ENCODE measurements at regions not wholly inside any gene's neighbourhood (a gene's known extent, or its start where the extent isn't known, plus 50 kb on each side); places are given as distances from the start of the nearest gene placed in this dataset.

GRCh38 chr5:6162175-6162574, 216.2 kb downstream of the MED10 start:
- H3K4me1 ChIP-seq (replicated peaks in 1 of 4; ENCODE audit: control insufficient read depth in 3 of 4, insufficient read depth in 4 of 4, low read length in 3 of 4), result peaks cover 0 to 3% (median 2%) of the 10 kb centered on the region in 4 experiments; a peak in 1 of 7 replicates
- CTCF ChIA-PET (ENCODE audit: partially characterized antibody), result no interaction called here
- H3K27me3 ChIP-seq (replicated peaks in 1 of 4; ENCODE audit: control insufficient read depth in 3 of 4, extremely low read depth in 1 of 4, insufficient read depth in 3 of 4, low read length in 3 of 4), result no peaks in the 10 kb centered on the region
- H4K5ac ChIP-seq (ENCODE audit: insufficient read length, low read depth, low read length), result no peak overlapping the region
- no peak for FAIRE-seq
- no peak overlapping the region for H3K4me2 ChIP-seq (ENCODE audit: insufficient read depth in 1 of 2, low read depth in 2 of 2, low read length in 2 of 2)
- no peak overlapping the region for H3K56ac ChIP-seq (replicated peaks; ENCODE audit: insufficient read length, low read depth, low read length)
- no peak overlapping the region for H2BK20ac ChIP-seq (ENCODE audit: low read length)
- no peak overlapping the region for H3K18ac ChIP-seq (ENCODE audit: extremely low read depth, low read length)
- H3K79me2 ChIP-seq (ENCODE audit: control insufficient read depth in 1 of 2, insufficient read depth in 2 of 2, low read length in 2 of 2), result no peaks in the 10 kb centered on the region
- POLR2A ChIA-PET (ENCODE audit: partially characterized antibody), result no interaction called here
- H4K91ac ChIP-seq (replicated peaks; ENCODE audit: insufficient read length, low read length), result no peak overlapping the region
- H3K14ac ChIP-seq (ENCODE audit: insufficient read length), result no peak overlapping the region
- H3K9ac ChIP-seq (replicated peaks in 1 of 4; ENCODE audit: extremely low read depth in 1 of 4, low read depth in 3 of 4, low read length in 3 of 4), result no peak overlapping the region
- no peak for DNase-seq (ENCODE audit: low read depth in 1 of 2, low spot score in 2 of 2)
- H2BK15ac ChIP-seq (ENCODE audit: low read length), result no peak overlapping the region
- H3K23me2 ChIP-seq (ENCODE audit: low read depth, low read length), result no peaks in the 10 kb centered on the region
- no peak overlapping the region for H3K27ac ChIP-seq (ENCODE audit: low read depth, low read length)
- H3K79me1 ChIP-seq (ENCODE audit: low read depth, low read length), result no peaks in the 10 kb centered on the region
- H2BK120ac ChIP-seq (replicated peaks; ENCODE audit: low read depth, low read length), result no peak overlapping the region
- WGBS, 2 experiments (ENCODE audit: extremely low coverage in 1 of 2, insufficient coverage in 1 of 2, insufficient read length in 1 of 2, insufficient replicate concordance in 2 of 2, low coverage in 1 of 2, low lambda C conversion rate in 2 of 2, missing lambda C conversion rate in 1 of 2), result 85% methylated on average over 1 of the region's 1 CpG; no CpG with 5 or more reads in 1 of the 2 experiments
- H3K4ac ChIP-seq (replicated peaks; ENCODE audit: insufficient read length, low read depth, low read length), result no peak overlapping the region
- H3K4me3 ChIP-seq (ENCODE audit: extremely low read depth in 1 of 4, insufficient read depth in 2 of 4, low read depth in 3 of 4, low read length in 4 of 4), result no peak overlapping the region
- no peak overlapping the region for H4K8ac ChIP-seq (ENCODE audit: extremely low read depth, insufficient read depth, low read length)
- H3K23ac ChIP-seq (ENCODE audit: insufficient read length), result no peak overlapping the region
- H2AK5ac ChIP-seq (ENCODE audit: low read depth, low read length), result no peak overlapping the region
- no peak overlapping the region for H2BK5ac ChIP-seq (ENCODE audit: low read depth, low read length)
- H2BK12ac ChIP-seq (ENCODE audit: low read depth, low read length), result no peak overlapping the region
- H2AFZ ChIP-seq (ENCODE audit: low read length), result no peak overlapping the region
- H4K20me1 ChIP-seq (replicated peaks in 1 of 2; ENCODE audit: control insufficient read depth in 1 of 2, insufficient read depth in 2 of 2, low read length in 2 of 2), result no peaks in the 10 kb centered on the region
- H3K36me3 ChIP-seq (ENCODE audit: control insufficient read depth in 2 of 4, insufficient read depth in 4 of 4, low read length in 3 of 4), result no peaks in the 10 kb centered on the region
- no peaks in the 10 kb centered on the region for H3K9me3 ChIP-seq (ENCODE audit: insufficient read depth in 2 of 2, low read depth in 1 of 2, low read length in 1 of 2)
- no peak for TF ChIP-seq EGR1 (IDR thresholded peaks at IDR 0.05; ENCODE audit: borderline replicate concordance, low read depth, low read length)
- no peak for TF ChIP-seq SP1 (IDR thresholded peaks at IDR 0.05; ENCODE audit: low read depth, low read length)
- TF ChIP-seq KDM4A (IDR thresholded peaks at IDR 0.05; ENCODE audit: low read depth, low read length, severe bottlenecking), result no peak
- TF ChIP-seq PHF8 (conservative IDR thresholded peaks at IDR 0.05; ENCODE audit: low read depth, low read length), result no peak
- no peak for TF ChIP-seq SIRT6 (IDR thresholded peaks at IDR 0.05; ENCODE audit: low read length)
- no peak for TF ChIP-seq TCF12 (IDR thresholded peaks at IDR 0.05; ENCODE audit: low read depth, low read length)
- no peak for TF ChIP-seq MAFK (IDR thresholded peaks at IDR 0.05; ENCODE audit: low read depth, low read length)
- no peak for TF ChIP-seq RFX5 (IDR thresholded peaks at IDR 0.05; ENCODE audit: borderline replicate concordance, low read depth, low read length)
- TF ChIP-seq BCL11A (IDR thresholded peaks at IDR 0.05; ENCODE audit: low read depth in 2 of 2, low read length in 2 of 2), result no peak
- no peak for TF ChIP-seq EZH2 (IDR thresholded peaks at IDR 0.05; ENCODE audit: low read depth, low read length, severe bottlenecking)
- TF ChIP-seq ATF2 (IDR thresholded peaks at IDR 0.05; ENCODE audit: low read length), result no peak
- TF ChIP-seq SUZ12 (IDR thresholded peaks at IDR 0.05; ENCODE audit: low read length), result no peak
- TF ChIP-seq RBBP5 (IDR thresholded peaks at IDR 0.05; ENCODE audit: borderline replicate concordance, low read depth, low read length), result no peak
- no peak for TF ChIP-seq GABPA (IDR thresholded peaks at IDR 0.05; ENCODE audit: borderline replicate concordance, insufficient read depth, low read length)

Measured in H1 (cell line).